ENCODE measurements at regions not wholly inside any gene's neighbourhood (a gene's known extent, or its start where the extent isn't known, plus 50 kb on each side); places are given as distances from the start of the nearest gene placed in this dataset.

- Histone ChIP-seq H3K4me3 (ENCODE audit: low read length, poor library complexity, severe bottlenecking) (no peak overlapping the region), H3K79me2 (ENCODE audit: insufficient read depth, low read length) (no peaks in the 10 kb centered on the region), H3K9me3 (ENCODE audit: insufficient read depth, low read depth, low read length) (no peaks in the 10 kb centered on the region), H3K36me3 (ENCODE audit: insufficient read depth, low read length) (no peaks in the 10 kb centered on the region), H2AFZ (ENCODE audit: low read length) (no peak overlapping the region), H3K4me1 (ENCODE audit: insufficient read depth, low read length, poor library complexity, severe bottlenecking) (peaks cover 7% of the 10 kb centered on the region), H4K20me1 (ENCODE audit: insufficient read depth, low read length, poor library complexity, severe bottlenecking) (no peaks in the 10 kb centered on the region), H3K9me2 (replicated peaks; ENCODE audit: low read depth, low read length) (no peaks in the 10 kb centered on the region), H3K9ac (ENCODE audit: low read depth, low read length, poor library complexity, severe bottlenecking) (no peak overlapping the region), H3K27me3 (ENCODE audit: insufficient read depth, low read length, poor library complexity, severe bottlenecking) (no peaks in the 10 kb centered on the region), H3K4me2 (ENCODE audit: low read depth, low read length, poor library complexity, severe bottlenecking) (no peak overlapping the region), H3F3A (ENCODE audit: low read depth) (no peaks in the 10 kb centered on the region)
- no peak for TF ChIP-seq CTCF (conservative IDR thresholded peaks at IDR 0.05; ENCODE audit: low read length)
- TF ChIP-seq EZH2phosphoT487 (IDR thresholded peaks at IDR 0.05; ENCODE audit: borderline replicate concordance): no peak
Measured at GRCh38 chr14:22018890-22019289, 345.3 kb upstream of the OR4E1 start.

- Histone ChIP-seq H3K4me1 (ENCODE audit: insufficient read depth, low read length, poor library complexity, severe bottlenecking) (peaks cover 20% of the 10 kb centered on the region), H3K9ac (ENCODE audit: low read depth, low read length, poor library complexity, severe bottlenecking) (no peak overlapping the region), H3F3A (ENCODE audit: low read depth) (peaks cover 3% of the 10 kb centered on the region; the same call in 1 of the 2 replicates), H3K4me2 (ENCODE audit: low read depth, low read length, poor library complexity, severe bottlenecking) (no peak overlapping the region), H3K27me3 (ENCODE audit: insufficient read depth, low read length, poor library complexity, severe bottlenecking) (no peaks in the 10 kb centered on the region), H3K36me3 (ENCODE audit: insufficient read depth, low read length) (no peaks in the 10 kb centered on the region), H3K4me3 (ENCODE audit: low read length, poor library complexity, severe bottlenecking) (no peak overlapping the region), H4K20me1 (ENCODE audit: insufficient read depth, low read length, poor library complexity, severe bottlenecking) (no peaks in the 10 kb centered on the region), H3K9me3 (ENCODE audit: insufficient read depth, low read depth, low read length) (no peaks in the 10 kb centered on the region), H3K9me2 (replicated peaks; ENCODE audit: low read depth, low read length) (no peaks in the 10 kb centered on the region), H2AFZ (ENCODE audit: low read length) (no peak overlapping the region), H3K79me2 (ENCODE audit: insufficient read depth, low read length) (no peaks in the 10 kb centered on the region)
- TF ChIP-seq EZH2phosphoT487 (IDR thresholded peaks at IDR 0.05; ENCODE audit: borderline replicate concordance) (no peak), CTCF (conservative IDR thresholded peaks at IDR 0.05; ENCODE audit: low read length) (no peak)
Measured at GRCh38 chr14:22012452-22012851, 338.8 kb upstream of the OR4E1 start.

- H3K9me2 ChIP-seq (replicated peaks; ENCODE audit: low read depth, low read length): no peaks in the 10 kb centered on the region
- no peaks in the 10 kb centered on the region for H3K27me3 ChIP-seq (ENCODE audit: insufficient read depth, low read length, poor library complexity, severe bottlenecking)
- H3K9me3 ChIP-seq (ENCODE audit: insufficient read depth, low read depth, low read length): no peaks in the 10 kb centered on the region
- peaks cover 5% of the 10 kb centered on the region; the same call in 1 of the 2 replicates for H3F3A ChIP-seq (ENCODE audit: low read depth)
- H3K79me2 ChIP-seq (ENCODE audit: insufficient read depth, low read length): no peaks in the 10 kb centered on the region
- no peaks in the 10 kb centered on the region for H3K36me3 ChIP-seq (ENCODE audit: insufficient read depth, low read length)
- no peak overlapping the region for H2AFZ ChIP-seq (ENCODE audit: low read length)
- no peak overlapping the region for H3K4me2 ChIP-seq (ENCODE audit: low read depth, low read length, poor library complexity, severe bottlenecking)
- H3K4me3 ChIP-seq (ENCODE audit: low read length, poor library complexity, severe bottlenecking): no peak overlapping the region
- H4K20me1 ChIP-seq (ENCODE audit: insufficient read depth, low read length, poor library complexity, severe bottlenecking): no peaks in the 10 kb centered on the region
- H3K9ac ChIP-seq (ENCODE audit: low read depth, low read length, poor library complexity, severe bottlenecking): no peak overlapping the region
- no peak for TF ChIP-seq EZH2phosphoT487 (IDR thresholded peaks at IDR 0.05; ENCODE audit: borderline replicate concordance)
- no peak for TF ChIP-seq CTCF (conservative IDR thresholded peaks at IDR 0.05; ENCODE audit: low read length)
- H3K4me1 ChIP-seq (ENCODE audit: insufficient read depth, low read length, poor library complexity, severe bottlenecking): peaks cover 26% of the 10 kb centered on the region
Measured at GRCh38 chr14:22011253-22011642, 337.6 kb upstream of the OR4E1 start.

Measured in Loucy (cell line).